Epithelial cell of prostate (primary cell): ENCODE measurements at regions not wholly inside any gene's neighbourhood (a gene's known extent, or its start where the extent isn't known, plus 50 kb on each side); places are given as distances from the start of the nearest gene placed in this dataset.
A peak's percentile ranks its signal among the peaks of the same experiment; 100 is the strongest.
"Not testable (repeated sequence)": the region's sequence is repeated elsewhere in the genome, so short reads cannot be mapped to it uniquely, and the experiment has no call there.

Experiments
- DNase-seq: peaks from one replicate; pipeline ENCODE4 v3.0.0-alpha.2; 2011; ENCODE audit warnings: low read depth, low spot score
- H3K27ac ChIP-seq: fragments of 450-650 bp; 2 replicates; pipeline ENCODE4 v1.5.1; 2017; ENCODE audit warnings: mild to moderate bottlenecking

DNA sequence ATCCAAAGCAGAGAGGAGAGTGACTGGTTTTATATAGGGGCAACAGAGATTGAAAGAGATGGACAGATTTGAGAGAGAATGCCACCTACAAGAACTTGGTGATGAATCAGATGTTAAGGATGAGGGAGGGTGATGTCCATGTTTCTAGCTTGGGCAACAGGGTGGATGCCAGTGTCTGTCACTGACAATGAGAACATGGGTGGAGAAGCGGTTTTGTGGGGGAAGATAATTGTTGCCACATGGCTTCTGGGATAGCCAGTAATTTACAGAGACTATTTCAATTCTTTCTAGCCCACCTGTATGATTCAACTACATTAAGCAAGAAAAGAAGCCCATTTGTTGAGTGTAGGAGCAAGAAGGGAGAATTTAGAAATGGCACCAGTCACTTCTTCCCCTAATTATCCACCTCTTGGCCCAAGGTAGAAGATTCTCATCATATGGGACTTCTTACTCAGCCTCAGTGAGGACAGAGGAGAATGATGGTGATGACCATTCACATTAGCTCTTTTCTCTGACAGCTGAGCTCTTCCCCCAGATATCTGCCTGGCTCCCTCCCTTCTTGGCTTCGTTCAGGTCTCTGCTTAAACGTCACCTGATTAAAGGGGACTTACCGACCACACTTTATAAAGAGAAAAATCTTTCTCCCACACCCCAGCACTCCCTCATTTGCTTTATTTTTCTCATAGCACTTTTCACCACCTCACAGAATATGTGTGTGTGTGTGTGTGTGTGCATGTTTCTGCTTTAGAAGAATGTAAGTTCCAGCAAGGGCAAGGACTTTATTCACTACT is 117.8 kb downstream of the DUSP6 start:
- DNase-seq, result no peak

GRCh38 chr12:89231686-89232085 is 120.6 kb downstream of the DUSP6 start:
- H3K27ac ChIP-seq, result peak overlapping the region; percentile 55
- DNase-seq, result no peak

More for the DNA sequence above, 117.8 kb downstream of the DUSP6 start:
- no peak overlapping the region for H3K27ac ChIP-seq

DNA sequence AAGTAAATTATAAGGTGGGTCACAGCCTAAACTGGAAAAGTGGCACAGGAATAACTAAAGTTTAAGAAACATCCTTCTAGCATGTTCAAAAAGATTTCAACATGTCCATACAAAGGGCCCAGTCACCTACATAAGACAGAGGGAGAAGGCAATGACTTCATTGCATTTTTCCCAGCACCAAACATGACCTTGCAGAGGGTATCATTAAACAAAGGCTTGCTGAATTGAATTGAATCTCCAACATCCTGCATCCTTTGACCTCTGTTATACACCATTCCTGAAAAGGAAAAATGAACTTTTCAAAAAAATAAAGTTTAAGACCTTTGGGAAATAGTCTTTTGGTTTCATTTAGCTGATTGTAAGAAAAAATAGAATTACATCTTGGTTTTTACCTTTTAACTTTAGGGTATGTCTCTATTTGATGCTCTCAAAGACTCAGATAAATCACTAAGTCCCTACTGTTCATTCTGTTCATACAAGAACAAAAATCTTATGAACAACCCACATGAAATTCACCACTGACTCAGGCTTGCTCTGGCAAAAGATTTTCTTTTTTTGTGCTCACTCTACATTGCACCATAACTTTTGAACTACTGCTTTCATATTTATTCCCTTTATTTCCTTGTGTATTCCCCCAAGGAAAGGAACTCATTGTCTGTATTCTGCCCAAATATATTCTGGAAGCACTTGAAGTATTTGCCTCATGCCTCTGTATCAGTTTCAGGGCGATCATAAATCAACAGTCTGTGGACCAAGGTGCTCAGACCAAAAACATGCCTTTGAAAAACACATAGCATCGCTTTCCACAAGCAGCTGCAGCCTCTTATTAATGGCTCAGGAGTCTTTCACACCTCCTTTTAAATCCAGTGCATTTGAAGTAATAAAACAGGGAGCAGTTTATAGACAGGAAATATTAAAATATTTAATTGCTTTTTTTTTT is 121.7 kb downstream of the DUSP6 start:
- DNase-seq, result no peak
- H3K27ac ChIP-seq, result peak overlapping the region; percentile 55

DNA sequence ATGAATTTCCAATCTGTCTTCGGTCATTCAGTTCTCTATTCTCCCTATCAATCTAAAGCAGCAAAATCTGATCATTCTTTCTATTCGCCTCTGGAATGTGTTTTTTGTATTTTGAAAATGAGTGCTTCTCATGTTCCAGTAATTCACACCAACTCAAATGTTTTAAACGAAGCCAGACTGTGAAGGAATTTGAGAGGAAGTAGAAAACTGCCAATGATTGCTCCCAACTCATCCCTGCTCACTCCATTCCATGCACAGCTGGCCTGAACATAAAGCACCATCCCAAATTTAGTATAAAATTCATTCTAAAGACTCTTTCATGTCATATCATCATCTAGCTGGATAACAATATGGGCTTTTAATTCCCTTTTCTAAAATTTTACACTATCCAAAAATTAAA is 123.8 kb downstream of the DUSP6 start:
- no peak for DNase-seq

GRCh38 chr12:89227774-89228173 is 124.5 kb downstream of the DUSP6 start:
- no peak for DNase-seq

More for the DNA sequence above, 123.8 kb downstream of the DUSP6 start:
- no peak overlapping the region for H3K27ac ChIP-seq

DNA sequence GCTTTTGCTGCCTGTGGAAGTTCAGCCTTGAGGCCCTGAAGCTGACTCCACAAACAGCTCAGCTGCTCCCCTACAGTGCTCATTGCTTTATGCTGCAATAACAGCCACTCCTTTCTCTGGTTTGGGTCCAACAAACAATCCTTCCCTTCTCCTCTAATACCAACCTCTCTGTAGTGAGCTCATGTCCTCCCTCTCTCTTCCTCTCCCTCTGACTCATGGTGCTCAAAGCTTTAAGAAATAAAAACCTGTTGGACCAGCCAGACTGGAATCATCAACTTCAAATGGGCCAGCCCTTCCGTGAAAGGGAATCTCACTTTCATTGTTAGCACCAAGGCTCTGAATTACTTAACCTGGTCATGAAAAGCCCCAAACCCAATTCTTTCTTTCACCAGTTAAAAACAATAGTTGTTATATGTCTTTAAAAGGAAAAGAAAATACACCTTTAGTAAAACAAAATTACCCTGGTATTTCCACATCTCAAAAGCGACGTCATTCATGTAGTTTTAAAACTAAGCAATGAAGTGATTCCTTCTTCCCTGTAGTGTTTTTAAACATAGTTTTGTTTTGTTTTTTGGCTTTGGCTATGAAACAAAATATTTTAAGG is 126.4 kb downstream of the DUSP6 start:
- peak; percentile 99 for DNase-seq
- peak overlapping the region; percentile 97 for H3K27ac ChIP-seq

More at GRCh38 chr12:89227774-89228173, 124.5 kb downstream of the DUSP6 start:
- H3K27ac ChIP-seq, result no peak overlapping the region

DNA sequence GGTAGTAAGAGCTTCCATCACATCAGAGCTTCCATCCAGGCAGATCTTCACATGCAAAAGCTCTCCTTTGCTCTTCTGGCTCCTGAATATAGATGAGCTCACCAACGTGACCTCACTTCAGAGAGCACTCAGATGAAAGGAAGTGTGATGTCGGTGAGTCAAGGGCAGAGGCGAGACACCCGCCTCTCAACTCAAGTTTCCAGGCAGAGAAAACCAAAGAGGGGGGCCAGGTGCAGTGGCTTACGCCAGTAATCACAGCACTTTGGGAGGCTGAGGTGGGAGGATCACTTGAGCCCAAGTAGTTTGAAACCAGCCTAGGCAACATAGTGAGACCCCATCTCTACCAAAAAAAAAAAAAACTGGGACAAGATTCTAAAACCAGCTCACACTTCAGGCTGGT is 126.9 kb downstream of the DUSP6 start:
- H3K27ac ChIP-seq, result peak overlapping the region; percentile 97
- peak; percentile 85 for DNase-seq

- not testable (repeated sequence) for H3K27ac ChIP-seq, DNase-seq
These were observed 129.7 kb downstream of the DUSP6 start for GRCh38 chr12:89222580-89222979.

- no peak for DNase-seq
- H3K27ac ChIP-seq, result no peak overlapping the region
These were observed 134.8 kb downstream of the DUSP6 start for GRCh38 chr12:89217472-89217871.

DNA sequence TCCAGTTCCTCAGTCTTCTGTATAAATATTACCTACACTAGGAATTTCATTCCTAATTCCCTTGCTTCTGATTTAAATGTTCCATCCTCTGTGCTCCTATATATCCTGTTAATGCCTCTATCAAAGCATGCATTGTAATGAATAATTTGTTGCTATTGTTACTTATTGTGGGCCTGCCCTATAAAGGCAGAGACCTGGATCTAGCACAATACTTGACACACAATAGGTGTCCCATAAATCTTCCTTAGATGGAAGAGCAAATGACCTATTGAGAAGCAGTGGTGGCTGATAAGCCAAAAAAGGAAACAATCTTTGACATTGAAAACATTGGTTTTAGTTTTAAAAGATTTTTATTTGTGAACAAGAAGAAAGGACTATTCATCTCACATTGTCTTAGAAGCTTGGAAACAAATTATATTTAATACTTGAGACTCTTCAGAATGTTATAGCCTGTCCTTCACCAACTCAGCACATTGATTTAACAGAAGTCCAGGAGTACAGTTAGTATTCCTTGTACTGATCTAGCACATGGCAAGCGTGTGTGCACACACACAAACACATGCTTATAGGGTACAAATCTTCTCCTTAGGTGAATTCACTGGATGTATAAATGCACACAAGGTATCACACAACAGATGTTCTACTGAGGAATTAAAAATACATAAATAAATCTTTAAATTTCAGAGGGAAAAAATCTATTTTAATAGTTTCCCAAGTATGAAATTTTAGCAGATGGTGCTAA is 135.9 kb downstream of the DUSP6 start:
- no peak overlapping the region for H3K27ac ChIP-seq

DNA sequence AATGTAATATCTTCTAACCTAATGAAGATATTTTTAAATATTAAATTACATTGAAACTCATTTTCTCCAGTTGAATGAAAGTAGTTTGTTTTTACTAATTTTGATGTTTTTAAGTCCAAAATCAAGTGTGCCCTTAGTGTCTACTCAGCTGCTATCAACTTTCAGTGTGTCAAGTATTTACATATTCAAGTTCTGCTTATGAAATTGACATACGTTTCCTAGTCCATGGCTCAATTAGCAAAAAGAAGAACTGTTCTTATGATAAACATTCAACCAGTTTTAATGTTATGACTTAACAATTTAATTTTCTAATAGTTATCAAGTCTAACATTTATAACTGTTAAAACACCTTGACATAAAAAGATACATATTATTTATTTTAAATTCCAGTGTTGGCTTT is 137.1 kb downstream of the DUSP6 start:
- H3K27ac ChIP-seq, result no peak overlapping the region
- DNase-seq, result no peak

More for the DNA sequence above, 135.9 kb downstream of the DUSP6 start:
- no peak for DNase-seq

DNA sequence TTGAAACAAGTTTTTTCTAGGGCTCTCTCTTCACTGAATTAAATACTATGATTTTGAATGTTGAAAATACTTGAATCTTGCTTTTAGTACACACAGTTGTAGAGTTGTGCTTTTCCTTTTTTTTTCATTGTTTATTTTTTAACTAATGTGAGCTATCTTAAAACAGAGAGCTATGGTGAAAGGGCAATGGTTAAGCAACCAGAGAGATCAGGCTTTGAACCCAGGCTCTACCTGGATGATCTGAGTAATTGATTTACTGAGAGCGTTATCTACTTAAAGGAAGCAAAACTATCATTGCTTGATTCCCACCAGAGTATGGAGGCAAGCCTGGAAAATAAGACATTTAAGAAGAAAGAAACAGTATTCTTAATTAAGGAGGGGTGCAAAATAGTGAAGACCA is 138.6 kb downstream of the DUSP6 start:
- no peak for DNase-seq
- no peak overlapping the region for H3K27ac ChIP-seq

DNA sequence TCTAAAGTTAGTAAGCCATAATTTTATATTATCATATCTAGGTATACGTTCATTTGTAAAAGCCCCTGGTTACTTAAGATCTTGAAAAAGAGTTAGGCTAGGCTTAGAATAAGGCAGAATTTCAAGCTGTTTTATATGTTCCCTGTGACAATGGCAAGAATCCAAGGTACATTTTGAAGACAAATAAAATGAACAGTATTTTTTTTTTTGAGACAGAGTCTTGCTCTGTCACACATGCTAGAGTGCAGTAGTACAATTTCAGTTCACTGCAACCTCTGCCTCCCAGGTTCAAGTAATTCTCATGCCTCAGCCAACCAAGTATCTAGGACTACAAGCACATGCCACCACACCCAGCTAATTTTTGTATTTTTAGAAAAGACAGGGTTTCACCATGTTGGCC is 139.2 kb downstream of the DUSP6 start:
- DNase-seq, result no peak
- no peak overlapping the region for H3K27ac ChIP-seq

- H3K27ac ChIP-seq, result peak overlapping the region; percentile 34
- no peak for DNase-seq
These were observed 139.9 kb downstream of the DUSP6 start for GRCh38 chr12:89212339-89212771.

- H3K27ac ChIP-seq, result peak overlapping the region; percentile 34
- DNase-seq, result no peak
These were observed 140.8 kb downstream of the DUSP6 start for GRCh38 chr12:89211456-89211855.

DNA sequence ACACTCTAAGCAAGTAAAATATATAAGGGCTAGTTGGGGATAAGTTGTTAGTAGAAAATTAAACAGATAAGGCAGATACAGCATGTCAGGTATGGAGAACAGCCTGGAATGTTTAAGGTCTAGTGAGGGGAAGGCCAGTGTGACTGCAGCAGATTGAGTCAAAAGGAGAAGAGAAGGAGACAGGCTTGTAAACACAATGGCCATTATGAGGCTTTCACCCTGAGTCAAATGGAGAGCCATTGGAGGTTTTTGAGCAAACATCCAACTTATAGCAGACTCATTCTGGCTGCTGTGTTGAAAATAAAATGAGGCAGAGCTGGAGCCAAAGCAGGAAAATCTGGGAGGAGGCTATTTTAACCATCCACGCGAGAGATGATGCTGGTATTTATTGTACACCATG is 142.0 kb downstream of the DUSP6 start:
- no peak for DNase-seq
- H3K27ac ChIP-seq, result no peak overlapping the region

DNA sequence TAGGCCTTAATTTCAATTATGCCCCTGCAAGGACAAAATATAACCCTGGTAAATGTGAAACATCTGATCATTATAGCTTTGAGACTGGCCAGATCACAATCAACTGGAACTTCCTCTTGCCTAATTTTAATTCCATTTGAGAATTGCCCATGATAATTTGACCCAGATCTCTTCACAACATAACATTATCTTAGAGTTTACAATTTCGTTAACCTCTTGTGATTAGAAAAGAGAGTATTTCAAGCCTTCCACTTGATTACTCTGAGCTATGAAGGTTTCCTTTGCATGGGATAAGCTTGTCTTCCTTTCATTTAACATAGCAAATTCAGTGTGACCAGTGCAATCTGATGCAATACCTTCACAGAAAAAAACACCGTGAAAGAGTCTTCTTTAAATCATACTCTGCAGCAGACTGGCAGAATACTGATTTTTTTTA is 143.6 kb downstream of the DUSP6 start:
- no peak overlapping the region for H3K27ac ChIP-seq
- no peak for DNase-seq

DNA sequence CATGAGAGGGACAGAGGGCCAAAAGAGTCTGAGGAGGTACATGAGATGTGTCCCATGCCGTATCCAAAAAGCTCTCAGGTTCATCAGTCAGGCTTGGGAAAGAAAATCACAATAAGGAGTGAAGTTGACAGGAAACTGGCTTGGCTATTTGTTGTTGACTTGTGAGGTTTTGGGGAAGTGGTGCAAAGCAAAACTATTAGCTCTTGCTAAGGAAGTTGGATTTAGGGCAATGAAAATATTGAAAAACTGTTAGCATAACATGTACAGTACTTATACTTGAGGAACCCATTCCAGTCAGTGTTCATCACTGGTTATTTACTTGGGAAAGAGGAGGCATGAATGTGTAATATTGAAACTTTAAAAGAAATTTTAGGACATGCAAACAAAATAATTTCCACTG is 145.9 kb downstream of the DUSP6 start:
- no peak overlapping the region for H3K27ac ChIP-seq
- no peak for DNase-seq

GRCh38 chr12:89205517-89205916 is 146.8 kb downstream of the DUSP6 start:
- no peak overlapping the region for H3K27ac ChIP-seq
- no peak for DNase-seq

DNA sequence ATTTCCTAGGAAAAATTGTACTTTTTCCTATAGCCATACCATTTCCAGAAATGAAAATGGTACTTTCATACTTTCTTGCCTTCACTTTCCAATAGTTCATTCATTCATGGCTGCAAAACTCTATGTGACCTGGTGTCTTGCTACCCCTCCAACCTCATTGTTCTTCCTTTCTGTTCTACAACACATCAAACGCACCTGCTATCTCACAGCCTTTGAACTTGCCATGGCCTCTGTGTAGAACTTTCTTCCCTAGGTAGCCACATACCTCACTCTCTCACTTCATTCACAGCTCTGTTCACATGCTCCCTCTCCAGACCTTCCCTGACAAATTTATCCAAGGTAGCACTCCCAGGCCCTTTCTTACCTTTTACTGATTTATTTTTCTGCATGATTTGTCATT is 149.2 kb downstream of the DUSP6 start:
- H3K27ac ChIP-seq, result no peak overlapping the region
- DNase-seq, result no peak
